ENCODE measurements at regions not wholly inside any gene's neighbourhood (a gene's known extent, or its start where the extent isn't known, plus 50 kb on each side); places are given as distances from the start of the nearest gene placed in this dataset.
"Not testable (repeated sequence)": the region's sequence is repeated elsewhere in the genome, so short reads cannot be mapped to it uniquely, and the experiment has no call there.

GRCh38 chr22:10775601-10776357, 4752.2 kb upstream of the OR11H1 start:
- H3K36me3 Mint-ChIP-seq; H3K27ac Mint-ChIP-seq; H3K27me3 Mint-ChIP-seq; DNase-seq (ENCODE audit: extremely low spot score, unreplicated experiment); H3K4me3 Mint-ChIP-seq; H3K4me1 Mint-ChIP-seq (ENCODE audit: unreplicated experiment): not testable (repeated sequence)
- H3K9me3 Mint-ChIP-seq: peaks cover 36% of the 10 kb centered on the region

GRCh38 chr22:10776358-10776729, 4751.6 kb upstream of the OR11H1 start:
- not testable (repeated sequence) for H3K4me3 Mint-ChIP-seq; H3K27ac Mint-ChIP-seq; H3K36me3 Mint-ChIP-seq; DNase-seq (ENCODE audit: extremely low spot score, unreplicated experiment); H3K4me1 Mint-ChIP-seq (ENCODE audit: unreplicated experiment); H3K27me3 Mint-ChIP-seq
- H3K9me3 Mint-ChIP-seq: peaks cover 35% of the 10 kb centered on the region

GRCh38 chr22:10777733-10778132, 4750.3 kb upstream of the OR11H1 start:
- H3K4me3 Mint-ChIP-seq; H3K36me3 Mint-ChIP-seq; H3K27ac Mint-ChIP-seq; H3K27me3 Mint-ChIP-seq; DNase-seq (ENCODE audit: extremely low spot score, unreplicated experiment); H3K4me1 Mint-ChIP-seq (ENCODE audit: unreplicated experiment): not testable (repeated sequence)
- H3K9me3 Mint-ChIP-seq: peaks cover 27% of the 10 kb centered on the region

GRCh38 chr22:10778296-10778814, 4749.6 kb upstream of the OR11H1 start:
- no peak for DNase-seq (ENCODE audit: extremely low spot score, unreplicated experiment)
- H3K9me3 Mint-ChIP-seq: peaks cover 21% of the 10 kb centered on the region
- no peak overlapping the region for H3K27ac Mint-ChIP-seq
- H3K4me3 Mint-ChIP-seq: no peak overlapping the region
- no peaks in the 10 kb centered on the region for H3K36me3 Mint-ChIP-seq
- H3K27me3 Mint-ChIP-seq: no peaks in the 10 kb centered on the region
- TF ChIP-seq CTCF (conservative IDR thresholded peaks at IDR 0.05): no peak
- no peaks in the 10 kb centered on the region for H3K4me1 Mint-ChIP-seq (ENCODE audit: unreplicated experiment)

- not testable (repeated sequence) for H3K27ac Mint-ChIP-seq; H3K4me1 Mint-ChIP-seq (ENCODE audit: unreplicated experiment); H3K4me3 Mint-ChIP-seq; H3K27me3 Mint-ChIP-seq; DNase-seq (ENCODE audit: extremely low spot score, unreplicated experiment); H3K36me3 Mint-ChIP-seq
- peaks cover 16% of the 10 kb centered on the region for H3K9me3 Mint-ChIP-seq
These were observed 4748.8 kb upstream of the OR11H1 start for GRCh38 chr22:10779200-10779599.

GRCh38 chr22:10780281-10780680, 4747.7 kb upstream of the OR11H1 start:
- H3K27me3 Mint-ChIP-seq: no peaks in the 10 kb centered on the region
- no peaks in the 10 kb centered on the region for H3K36me3 Mint-ChIP-seq
- no peaks in the 10 kb centered on the region for H3K4me1 Mint-ChIP-seq (ENCODE audit: unreplicated experiment)
- no peak overlapping the region for H3K4me3 Mint-ChIP-seq
- no peak overlapping the region for H3K27ac Mint-ChIP-seq
- no peak for DNase-seq (ENCODE audit: extremely low spot score, unreplicated experiment)
- H3K9me3 Mint-ChIP-seq: peaks cover 15% of the 10 kb centered on the region
- TF ChIP-seq CTCF (conservative IDR thresholded peaks at IDR 0.05): no peak

GRCh38 chr22:10781571-10782403, 4746.2 kb upstream of the OR11H1 start:
- Mint-ChIP-seq H3K27ac (no peak overlapping the region), H3K9me3 (peaks cover 9% of the 10 kb centered on the region), H3K27me3 (no peaks in the 10 kb centered on the region), H3K4me3 (no peak overlapping the region), H3K36me3 (no peaks in the 10 kb centered on the region), H3K4me1 (ENCODE audit: unreplicated experiment) (no peaks in the 10 kb centered on the region)
- no peak for DNase-seq (ENCODE audit: extremely low spot score, unreplicated experiment)
- no peak for TF ChIP-seq CTCF (conservative IDR thresholded peaks at IDR 0.05)
